Esophagus squamous epithelium (tissue), 4 donors: ENCODE measurements at regions not wholly inside any gene's neighbourhood (a gene's known extent, or its start where the extent isn't known, plus 50 kb on each side); places are given as distances from the start of the nearest gene placed in this dataset.

Experiments
- CTCF ChIP-seq, 6 experiments: fragments of 450-650 bp in 4 of 6; fragments of 200-600 bp in 2 of 6; sonication (generic) in 2 of 6; IDR thresholded peaks; one replicate each; pipeline ENCODE4 v1.5.1; 2016 to 2019; ENCODE audit warnings: antibody characterized with exemption in 6 of 6, mild to moderate bottlenecking in 4 of 6, moderate library complexity in 4 of 6
- POLR2A ChIP-seq, 4 donors: fragments of 450-650 bp; IDR thresholded peaks; one replicate each; pipeline ENCODE4 v1.6.1; 2017; ENCODE audit warnings: antibody characterized with exemption in 4 of 4, mild to moderate bottlenecking in 4 of 4, moderate library complexity in 3 of 4

GRCh38 chr4:117676153-117676552, 358.1 kb upstream of the NDST3 start:
- no peak for TF ChIP-seq CTCF (IDR thresholded peaks at IDR 0.05)
- no peak for TF ChIP-seq POLR2A (IDR thresholded peaks at IDR 0.05)
